ENCODE measurements at regions not wholly inside any gene's neighbourhood (a gene's known extent, or its start where the extent isn't known, plus 50 kb on each side); places are given as distances from the start of the nearest gene placed in this dataset.
"Not testable (repeated sequence)": the region's sequence is repeated elsewhere in the genome, so short reads cannot be mapped to it uniquely, and the experiment has no call there.

DNA sequence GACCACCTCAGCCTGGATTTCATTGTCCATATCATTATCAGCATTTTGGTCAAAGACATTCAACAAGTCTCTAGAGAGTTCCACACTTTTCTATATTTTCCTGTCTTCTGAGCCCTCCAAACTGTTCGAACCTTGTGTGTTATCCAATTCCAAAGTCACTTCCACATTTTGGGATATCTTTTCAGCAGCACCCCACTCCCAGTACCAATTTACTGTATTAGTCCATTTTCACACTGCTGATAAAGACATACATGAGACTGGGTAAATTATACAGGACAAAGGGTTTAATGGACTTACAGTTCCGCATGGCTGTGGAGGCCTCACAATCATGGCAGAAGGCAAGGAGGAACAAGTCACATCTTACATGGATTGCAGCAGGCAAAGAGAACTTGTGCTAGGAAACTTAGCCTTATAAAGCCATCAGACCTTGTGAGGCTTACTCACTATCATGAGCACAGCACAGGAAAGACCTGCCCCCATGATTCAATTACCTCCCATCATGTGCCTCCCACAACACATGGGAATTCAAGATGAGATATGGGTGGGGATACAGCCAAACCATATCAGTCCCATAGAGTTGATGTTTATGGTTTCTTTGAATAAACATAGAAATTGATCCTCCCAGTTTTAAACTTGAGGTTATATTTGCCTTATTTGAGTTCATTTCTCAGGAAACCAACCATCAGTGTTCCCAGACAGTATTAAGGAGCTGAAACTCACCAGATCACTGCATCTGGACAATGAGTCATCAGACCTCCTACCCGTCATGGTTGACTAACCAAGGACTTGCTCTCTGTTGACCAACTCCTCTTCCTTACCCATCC, 322.7 kb upstream of the DUSP10 start:
- Mint-ChIP-seq H3K4me3 (no peak overlapping the region), H3K27ac (no peak overlapping the region), H3K9me3 (peaks cover 7% of the 10 kb centered on the region), H3K27me3 (ENCODE audit: low read depth) (no peaks in the 10 kb centered on the region), H3K4me1 (ENCODE audit: low read depth) (no peaks in the 10 kb centered on the region), H3K36me3 (ENCODE audit: low read depth) (no peaks in the 10 kb centered on the region)
- DNase-seq (ENCODE audit: low spot score): no peak

- Mint-ChIP-seq H3K27ac (no peak overlapping the region), H3K27me3 (ENCODE audit: low read depth) (no peaks in the 10 kb centered on the region), H3K4me1 (ENCODE audit: low read depth) (no peaks in the 10 kb centered on the region), H3K4me3 (no peak overlapping the region), H3K36me3 (ENCODE audit: low read depth) (no peaks in the 10 kb centered on the region), H3K9me3 (peaks cover 7% of the 10 kb centered on the region)
- no peak for DNase-seq (ENCODE audit: low spot score)
These were observed 320.8 kb upstream of the DUSP10 start for GRCh38 chr1:222062640-222063039.

DNA sequence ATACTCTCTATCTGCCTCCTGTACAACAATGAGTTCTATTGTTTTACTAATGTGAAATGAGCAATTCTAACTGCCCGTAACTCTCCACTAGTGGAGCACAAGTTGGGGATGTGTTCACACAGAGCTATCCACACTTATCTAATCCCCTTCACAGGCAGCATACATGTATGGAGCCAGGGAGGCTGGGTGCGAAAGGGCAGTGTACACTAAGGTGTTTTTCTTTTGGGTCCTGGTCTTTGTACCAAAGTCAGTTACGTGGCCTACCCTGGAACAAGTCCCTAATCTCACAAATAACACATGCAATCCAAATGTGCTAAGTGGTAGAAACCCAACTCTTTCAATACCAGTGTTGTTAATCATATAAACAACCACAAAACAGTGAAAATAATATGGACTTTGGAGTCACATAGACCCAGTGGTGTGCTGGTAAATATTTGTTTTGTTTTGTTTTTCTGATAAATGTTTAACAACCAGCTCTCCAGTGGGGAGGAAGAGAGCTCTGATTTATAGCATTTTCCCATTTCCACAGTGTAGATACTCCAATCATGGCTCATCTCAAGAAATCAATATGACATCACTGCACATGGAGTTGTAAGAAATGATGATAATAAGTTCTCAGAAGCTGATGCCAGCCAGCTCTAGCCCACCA, 319.9 kb upstream of the DUSP10 start:
- no peak for DNase-seq (ENCODE audit: low spot score)
- H3K36me3 Mint-ChIP-seq (ENCODE audit: low read depth): no peaks in the 10 kb centered on the region

GRCh38 chr1:222060210-222060916, 318.5 kb upstream of the DUSP10 start:
- H3K9me3 Mint-ChIP-seq: peaks cover 7% of the 10 kb centered on the region
- no peak overlapping the region for H3K27ac Mint-ChIP-seq
- H3K4me3 Mint-ChIP-seq: no peak overlapping the region

More for the DNA sequence above, 319.9 kb upstream of the DUSP10 start:
- H3K27me3 Mint-ChIP-seq (ENCODE audit: low read depth): no peaks in the 10 kb centered on the region
- H3K27ac Mint-ChIP-seq: no peak overlapping the region
- H3K4me1 Mint-ChIP-seq (ENCODE audit: low read depth): no peaks in the 10 kb centered on the region
- H3K9me3 Mint-ChIP-seq: peaks cover 7% of the 10 kb centered on the region
- H3K4me3 Mint-ChIP-seq: no peak overlapping the region

DNA sequence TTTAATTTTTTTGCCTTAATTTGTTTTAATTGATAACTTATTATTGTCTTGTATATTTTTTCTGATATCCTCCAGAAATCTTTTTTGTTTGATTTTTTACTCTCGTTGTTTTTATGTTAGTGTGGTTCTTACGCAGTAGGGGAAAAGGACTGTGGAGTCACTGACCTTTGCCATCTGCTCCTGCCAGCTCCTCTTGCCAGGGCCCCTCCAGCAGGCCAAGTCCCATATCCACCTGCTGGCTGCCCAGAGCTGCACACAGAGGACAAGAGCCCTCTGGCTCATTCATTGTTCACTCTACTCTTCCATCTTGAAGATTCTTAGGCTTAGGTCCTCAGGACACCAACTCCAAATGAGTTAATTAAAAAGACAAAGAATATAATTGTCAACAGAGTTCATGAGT, 316.4 kb upstream of the DUSP10 start:
- Mint-ChIP-seq H3K36me3 (ENCODE audit: low read depth) (no peaks in the 10 kb centered on the region), H3K27ac (no peak overlapping the region), H3K27me3 (ENCODE audit: low read depth) (no peaks in the 10 kb centered on the region), H3K4me3 (no peak overlapping the region), H3K9me3 (no peaks in the 10 kb centered on the region), H3K4me1 (ENCODE audit: low read depth) (no peaks in the 10 kb centered on the region)
- no peak for DNase-seq (ENCODE audit: low spot score)

More at GRCh38 chr1:222060210-222060916, 318.5 kb upstream of the DUSP10 start:
- Mint-ChIP-seq H3K36me3 (ENCODE audit: low read depth) (no peaks in the 10 kb centered on the region), H3K27me3 (ENCODE audit: low read depth) (no peaks in the 10 kb centered on the region), H3K4me1 (ENCODE audit: low read depth) (no peaks in the 10 kb centered on the region)
- DNase-seq (ENCODE audit: low spot score): no peak

DNA sequence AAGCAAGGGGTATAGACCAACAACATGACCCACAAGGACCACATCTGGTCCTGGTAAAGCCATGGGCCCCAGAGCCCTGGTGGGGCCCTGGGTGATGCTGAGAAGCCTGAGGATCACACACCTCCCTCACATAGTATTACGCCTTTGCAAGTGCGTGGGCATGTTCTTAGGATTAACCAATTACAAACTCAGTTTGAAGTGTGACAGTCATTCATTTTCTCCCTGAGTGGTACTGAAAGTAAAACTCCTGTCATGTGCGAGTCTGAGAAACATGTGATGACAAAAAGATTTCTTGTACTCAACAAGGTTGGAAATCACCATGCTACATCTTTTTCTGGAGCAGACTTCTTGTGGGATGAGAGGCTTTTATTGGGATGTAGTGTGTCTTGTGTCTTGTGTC, 315.3 kb upstream of the DUSP10 start:
- DNase-seq (ENCODE audit: low spot score): no peak
- Mint-ChIP-seq H3K27me3 (ENCODE audit: low read depth) (no peaks in the 10 kb centered on the region), H3K36me3 (ENCODE audit: low read depth) (no peaks in the 10 kb centered on the region), H3K4me3 (no peak overlapping the region), H3K27ac (no peak overlapping the region), H3K4me1 (ENCODE audit: low read depth) (no peaks in the 10 kb centered on the region), H3K9me3 (no peaks in the 10 kb centered on the region)

DNA sequence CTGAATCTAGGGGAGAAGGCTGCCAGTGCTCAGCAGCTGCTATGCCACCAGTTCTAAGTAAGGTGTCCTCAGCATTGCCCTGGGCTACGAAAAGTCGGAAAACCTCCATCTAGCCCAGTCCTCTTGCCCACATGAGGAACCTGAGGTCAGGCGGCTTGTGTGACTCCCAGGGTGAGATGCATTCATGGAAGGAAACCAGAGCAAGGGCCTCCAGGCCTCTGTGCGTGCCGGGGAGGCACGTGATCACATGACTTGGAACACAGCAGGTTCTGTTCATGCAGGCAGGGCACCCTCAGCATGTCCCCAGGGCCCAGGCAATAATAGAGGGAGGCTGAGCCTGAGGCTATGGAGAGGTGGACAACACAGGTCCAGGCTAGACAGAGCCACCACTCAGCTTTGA, 312.5 kb upstream of the DUSP10 start:
- no peaks in the 10 kb centered on the region for H3K27me3 Mint-ChIP-seq (ENCODE audit: low read depth)
- no peaks in the 10 kb centered on the region for H3K36me3 Mint-ChIP-seq (ENCODE audit: low read depth)
- H3K4me1 Mint-ChIP-seq (ENCODE audit: low read depth): no peaks in the 10 kb centered on the region
- no peaks in the 10 kb centered on the region for H3K9me3 Mint-ChIP-seq
- H3K4me3 Mint-ChIP-seq: no peak overlapping the region
- DNase-seq (ENCODE audit: low spot score): no peak
- H3K27ac Mint-ChIP-seq: no peak overlapping the region

GRCh38 chr1:222053790-222054294, 312.0 kb upstream of the DUSP10 start:
- H3K4me1 Mint-ChIP-seq (ENCODE audit: low read depth): no peaks in the 10 kb centered on the region
- H3K36me3 Mint-ChIP-seq (ENCODE audit: low read depth): no peaks in the 10 kb centered on the region
- H3K27ac Mint-ChIP-seq: no peak overlapping the region
- H3K9me3 Mint-ChIP-seq: no peaks in the 10 kb centered on the region
- H3K27me3 Mint-ChIP-seq (ENCODE audit: low read depth): no peaks in the 10 kb centered on the region
- no peak for DNase-seq (ENCODE audit: low spot score)
- H3K4me3 Mint-ChIP-seq: no peak overlapping the region

- not testable (repeated sequence) for H3K36me3 Mint-ChIP-seq (ENCODE audit: low read depth); H3K4me1 Mint-ChIP-seq (ENCODE audit: low read depth); H3K4me3 Mint-ChIP-seq; H3K27me3 Mint-ChIP-seq (ENCODE audit: low read depth); DNase-seq (ENCODE audit: low spot score); H3K27ac Mint-ChIP-seq; H3K9me3 Mint-ChIP-seq
These were observed 309.4 kb upstream of the DUSP10 start for GRCh38 chr1:222051311-222051710.

DNA sequence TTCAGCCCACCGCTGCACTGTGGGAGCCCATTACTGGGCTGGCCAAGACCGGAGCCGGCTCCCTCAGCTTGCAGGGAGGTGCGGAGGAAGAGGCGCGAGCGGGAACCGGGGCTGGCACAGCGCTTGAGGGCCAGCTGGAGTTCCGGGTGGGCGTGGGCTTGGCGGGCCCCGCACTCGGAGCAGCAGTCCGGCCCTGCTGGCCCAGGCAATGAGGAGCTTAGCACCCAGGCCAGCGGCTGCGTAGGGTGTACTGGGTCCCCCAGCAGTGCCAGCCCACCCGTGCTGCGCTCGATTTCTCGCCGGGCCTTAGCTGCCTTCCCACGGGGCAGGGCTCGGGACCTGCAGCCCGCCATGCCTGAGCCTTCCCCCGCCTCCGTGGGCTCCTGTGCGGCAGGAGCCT, 307.8 kb upstream of the DUSP10 start:
- not testable (repeated sequence) for H3K4me1 Mint-ChIP-seq (ENCODE audit: low read depth); H3K27me3 Mint-ChIP-seq (ENCODE audit: low read depth); DNase-seq (ENCODE audit: low spot score); H3K36me3 Mint-ChIP-seq (ENCODE audit: low read depth); H3K4me3 Mint-ChIP-seq; H3K9me3 Mint-ChIP-seq; H3K27ac Mint-ChIP-seq

DNA sequence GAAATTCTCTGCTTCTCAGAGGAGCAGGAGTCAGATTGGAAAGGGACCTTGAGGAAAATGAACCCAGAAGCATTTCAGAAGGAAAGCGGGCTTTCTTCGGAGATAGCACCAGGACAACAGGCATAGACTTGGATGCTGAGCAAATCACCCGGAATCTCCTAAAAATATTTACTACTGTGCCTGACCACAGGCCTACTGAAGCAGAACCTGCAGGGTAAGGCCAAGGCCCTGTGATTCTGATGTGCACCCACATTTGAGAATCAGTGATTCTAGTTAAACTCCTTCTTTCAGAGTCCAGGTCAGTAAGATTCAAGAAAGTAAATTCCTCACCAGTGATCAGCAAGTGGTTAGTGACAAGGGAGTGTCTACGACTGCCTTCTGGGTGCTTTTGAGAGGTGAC, 307.3 kb upstream of the DUSP10 start:
- H3K4me1 Mint-ChIP-seq (ENCODE audit: low read depth): peaks cover 4% of the 10 kb centered on the region
- H3K27me3 Mint-ChIP-seq (ENCODE audit: low read depth): no peaks in the 10 kb centered on the region
- no peaks in the 10 kb centered on the region for H3K36me3 Mint-ChIP-seq (ENCODE audit: low read depth)
- H3K27ac Mint-ChIP-seq: no peak overlapping the region
- no peaks in the 10 kb centered on the region for H3K9me3 Mint-ChIP-seq
- DNase-seq (ENCODE audit: low spot score): no peak
- H3K4me3 Mint-ChIP-seq: no peak overlapping the region

GRCh38 chr1:222048094-222048595, 306.3 kb upstream of the DUSP10 start:
- H3K4me1 Mint-ChIP-seq (ENCODE audit: low read depth): peaks cover 4% of the 10 kb centered on the region
- H3K36me3 Mint-ChIP-seq (ENCODE audit: low read depth): no peaks in the 10 kb centered on the region
- H3K4me3 Mint-ChIP-seq: no peak overlapping the region
- no peak overlapping the region for H3K27ac Mint-ChIP-seq
- H3K27me3 Mint-ChIP-seq (ENCODE audit: low read depth): no peaks in the 10 kb centered on the region
- H3K9me3 Mint-ChIP-seq: no peaks in the 10 kb centered on the region
- no peak for DNase-seq (ENCODE audit: low spot score)

GRCh38 chr1:222047366-222047765, 305.5 kb upstream of the DUSP10 start:
- DNase-seq (ENCODE audit: low spot score): no peak
- Mint-ChIP-seq H3K27ac (no peak overlapping the region), H3K4me3 (no peak overlapping the region), H3K36me3 (ENCODE audit: low read depth) (no peaks in the 10 kb centered on the region), H3K9me3 (no peaks in the 10 kb centered on the region), H3K4me1 (ENCODE audit: low read depth) (peaks cover 4% of the 10 kb centered on the region), H3K27me3 (ENCODE audit: low read depth) (no peaks in the 10 kb centered on the region)

GRCh38 chr1:222046684-222047263, 304.9 kb upstream of the DUSP10 start:
- Mint-ChIP-seq H3K9me3 (no peaks in the 10 kb centered on the region), H3K4me3 (no peak overlapping the region), H3K27ac (no peak overlapping the region), H3K4me1 (ENCODE audit: low read depth) (peaks cover 4% of the 10 kb centered on the region), H3K36me3 (ENCODE audit: low read depth) (no peaks in the 10 kb centered on the region), H3K27me3 (ENCODE audit: low read depth) (no peaks in the 10 kb centered on the region)
- DNase-seq (ENCODE audit: low spot score): no peak

Data from T-helper 2 cell treated with Interferon-gamma antibody and Interleukin-4, amounts not matched to agents 5 μg/mL and 100 μg/mL, for 36 hours (primary cell).